ENCODE measurements at regions not wholly inside any gene's neighbourhood (a gene's known extent, or its start where the extent isn't known, plus 50 kb on each side); places are given as distances from the start of the nearest gene placed in this dataset.

DNA sequence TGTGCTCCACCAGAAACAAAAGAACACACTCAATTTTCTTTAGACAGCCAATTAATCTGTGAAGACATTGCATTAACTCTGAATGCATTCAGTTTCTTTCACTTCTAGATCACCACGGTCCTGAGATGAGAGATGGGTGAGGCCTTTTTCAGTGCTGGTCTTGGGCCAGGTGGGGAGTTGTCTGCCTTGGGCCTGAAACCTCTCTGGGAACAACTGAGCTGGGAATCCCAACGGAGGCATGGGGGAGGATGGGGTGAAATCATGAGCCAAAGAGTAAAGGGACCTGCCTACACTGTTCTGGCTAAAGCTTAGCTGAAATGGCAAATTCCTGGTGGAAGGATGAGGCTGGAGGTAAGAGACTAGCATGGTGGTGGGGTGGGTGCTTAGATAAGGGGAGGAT lies 353.5 kb upstream of the B3GAT1 start:
- H3K27ac Mint-ChIP-seq = no peak overlapping the region
- DNase-seq (ENCODE audit: low spot score) (no peak), ATAC-seq (no peak)
- H3K27me3 Mint-ChIP-seq (ENCODE audit: low read depth) = peaks cover 5% of the 10 kb centered on the region
- H3K4me3 Mint-ChIP-seq = no peak overlapping the region
- H3K36me3 Mint-ChIP-seq = peaks cover 10% of the 10 kb centered on the region
- peaks cover 19% of the 10 kb centered on the region for H3K9me3 Mint-ChIP-seq
- TF ChIP-seq, protein P1, sequence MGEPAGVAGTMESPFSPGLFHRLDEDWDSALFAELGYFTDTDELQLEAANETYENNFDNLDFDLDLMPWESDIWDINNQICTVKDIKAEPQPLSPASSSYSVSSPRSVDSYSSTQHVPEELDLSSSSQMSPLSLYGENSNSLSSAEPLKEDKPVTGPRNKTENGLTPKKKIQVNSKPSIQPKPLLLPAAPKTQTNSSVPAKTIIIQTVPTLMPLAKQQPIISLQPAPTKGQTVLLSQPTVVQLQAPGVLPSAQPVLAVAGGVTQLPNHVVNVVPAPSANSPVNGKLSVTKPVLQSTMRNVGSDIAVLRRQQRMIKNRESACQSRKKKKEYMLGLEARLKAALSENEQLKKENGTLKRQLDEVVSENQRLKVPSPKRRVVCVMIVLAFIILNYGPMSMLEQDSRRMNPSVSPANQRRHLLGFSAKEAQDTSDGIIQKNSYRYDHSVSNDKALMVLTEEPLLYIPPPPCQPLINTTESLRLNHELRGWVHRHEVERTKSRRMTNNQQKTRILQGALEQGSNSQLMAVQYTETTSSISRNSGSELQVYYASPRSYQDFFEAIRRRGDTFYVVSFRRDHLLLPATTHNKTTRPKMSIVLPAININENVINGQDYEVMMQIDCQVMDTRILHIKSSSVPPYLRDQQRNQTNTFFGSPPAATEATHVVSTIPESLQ (CRISPR knock-in tag; IDR thresholded peaks at IDR 0.05) = no peak
- TF ChIP-seq, protein P2, sequence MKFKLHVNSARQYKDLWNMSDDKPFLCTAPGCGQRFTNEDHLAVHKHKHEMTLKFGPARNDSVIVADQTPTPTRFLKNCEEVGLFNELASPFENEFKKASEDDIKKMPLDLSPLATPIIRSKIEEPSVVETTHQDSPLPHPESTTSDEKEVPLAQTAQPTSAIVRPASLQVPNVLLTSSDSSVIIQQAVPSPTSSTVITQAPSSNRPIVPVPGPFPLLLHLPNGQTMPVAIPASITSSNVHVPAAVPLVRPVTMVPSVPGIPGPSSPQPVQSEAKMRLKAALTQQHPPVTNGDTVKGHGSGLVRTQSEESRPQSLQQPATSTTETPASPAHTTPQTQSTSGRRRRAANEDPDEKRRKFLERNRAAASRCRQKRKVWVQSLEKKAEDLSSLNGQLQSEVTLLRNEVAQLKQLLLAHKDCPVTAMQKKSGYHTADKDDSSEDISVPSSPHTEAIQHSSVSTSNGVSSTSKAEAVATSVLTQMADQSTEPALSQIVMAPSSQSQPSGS (CRISPR knock-in tag; IDR thresholded peaks at IDR 0.05; ENCODE audit: borderline replicate concordance, low read depth) = no peak
- no peak for TF ChIP-seq SP1 (CRISPR knock-in tag; conservative IDR thresholded peaks at IDR 0.05)
- TF ChIP-seq, protein P3, sequence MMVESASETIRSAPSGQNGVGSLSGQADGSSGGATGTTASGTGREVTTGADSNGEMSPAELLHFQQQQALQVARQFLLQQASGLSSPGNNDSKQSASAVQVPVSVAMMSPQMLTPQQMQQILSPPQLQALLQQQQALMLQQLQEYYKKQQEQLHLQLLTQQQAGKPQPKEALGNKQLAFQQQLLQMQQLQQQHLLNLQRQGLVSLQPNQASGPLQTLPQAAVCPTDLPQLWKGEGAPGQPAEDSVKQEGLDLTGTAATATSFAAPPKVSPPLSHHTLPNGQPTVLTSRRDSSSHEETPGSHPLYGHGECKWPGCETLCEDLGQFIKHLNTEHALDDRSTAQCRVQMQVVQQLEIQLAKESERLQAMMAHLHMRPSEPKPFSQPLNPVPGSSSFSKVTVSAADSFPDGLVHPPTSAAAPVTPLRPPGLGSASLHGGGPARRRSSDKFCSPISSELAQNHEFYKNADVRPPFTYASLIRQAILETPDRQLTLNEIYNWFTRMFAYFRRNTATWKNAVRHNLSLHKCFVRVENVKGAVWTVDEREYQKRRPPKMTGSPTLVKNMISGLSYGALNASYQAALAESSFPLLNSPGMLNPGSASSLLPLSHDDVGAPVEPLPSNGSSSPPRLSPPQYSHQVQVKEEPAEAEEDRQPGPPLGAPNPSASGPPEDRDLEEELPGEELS (CRISPR knock-in tag; IDR thresholded peaks at IDR 0.05) = no peak
- no peak for TF ChIP-seq SMAD3 (CRISPR knock-in tag; IDR thresholded peaks at IDR 0.05; ENCODE audit: borderline replicate concordance)
- TF ChIP-seq GRHL2 (CRISPR knock-in tag; IDR thresholded peaks at IDR 0.05; ENCODE audit: insufficient replicate concordance, severe bottlenecking) = no peak
- no peak for TF ChIP-seq TCF7 (CRISPR knock-in tag; IDR thresholded peaks at IDR 0.05; ENCODE audit: low read depth)
- TF ChIP-seq EMX1 (CRISPR knock-in tag; IDR thresholded peaks at IDR 0.05) = no peak
- TF ChIP-seq, protein P4, sequence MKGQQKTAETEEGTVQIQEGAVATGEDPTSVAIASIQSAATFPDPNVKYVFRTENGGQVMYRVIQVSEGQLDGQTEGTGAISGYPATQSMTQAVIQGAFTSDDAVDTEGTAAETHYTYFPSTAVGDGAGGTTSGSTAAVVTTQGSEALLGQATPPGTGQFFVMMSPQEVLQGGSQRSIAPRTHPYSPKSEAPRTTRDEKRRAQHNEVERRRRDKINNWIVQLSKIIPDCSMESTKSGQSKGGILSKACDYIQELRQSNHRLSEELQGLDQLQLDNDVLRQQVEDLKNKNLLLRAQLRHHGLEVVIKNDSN (CRISPR knock-in tag; IDR thresholded peaks at IDR 0.05) = no peak
- no peak for TF ChIP-seq IRF2 (CRISPR knock-in tag; IDR thresholded peaks at IDR 0.05; ENCODE audit: borderline replicate concordance, low read depth)
- TF ChIP-seq PRRX2 (CRISPR knock-in tag; IDR thresholded peaks at IDR 0.05) = no peak
- TF ChIP-seq, protein P5, sequence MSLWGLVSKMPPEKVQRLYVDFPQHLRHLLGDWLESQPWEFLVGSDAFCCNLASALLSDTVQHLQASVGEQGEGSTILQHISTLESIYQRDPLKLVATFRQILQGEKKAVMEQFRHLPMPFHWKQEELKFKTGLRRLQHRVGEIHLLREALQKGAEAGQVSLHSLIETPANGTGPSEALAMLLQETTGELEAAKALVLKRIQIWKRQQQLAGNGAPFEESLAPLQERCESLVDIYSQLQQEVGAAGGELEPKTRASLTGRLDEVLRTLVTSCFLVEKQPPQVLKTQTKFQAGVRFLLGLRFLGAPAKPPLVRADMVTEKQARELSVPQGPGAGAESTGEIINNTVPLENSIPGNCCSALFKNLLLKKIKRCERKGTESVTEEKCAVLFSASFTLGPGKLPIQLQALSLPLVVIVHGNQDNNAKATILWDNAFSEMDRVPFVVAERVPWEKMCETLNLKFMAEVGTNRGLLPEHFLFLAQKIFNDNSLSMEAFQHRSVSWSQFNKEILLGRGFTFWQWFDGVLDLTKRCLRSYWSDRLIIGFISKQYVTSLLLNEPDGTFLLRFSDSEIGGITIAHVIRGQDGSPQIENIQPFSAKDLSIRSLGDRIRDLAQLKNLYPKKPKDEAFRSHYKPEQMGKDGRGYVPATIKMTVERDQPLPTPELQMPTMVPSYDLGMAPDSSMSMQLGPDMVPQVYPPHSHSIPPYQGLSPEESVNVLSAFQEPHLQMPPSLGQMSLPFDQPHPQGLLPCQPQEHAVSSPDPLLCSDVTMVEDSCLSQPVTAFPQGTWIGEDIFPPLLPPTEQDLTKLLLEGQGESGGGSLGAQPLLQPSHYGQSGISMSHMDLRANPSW (CRISPR knock-in tag; conservative IDR thresholded peaks at IDR 0.05; ENCODE audit: low read depth) = no peak
- CTCF ChIA-PET = interaction anchor here (1.6 kb wide), 1 partner anchor 54 kb away, joined by 4 read pairs; no protein-coding TSS in a partner anchor
- POLR2A ChIA-PET = no interaction called here
- H3K4me1 Mint-ChIP-seq = peaks cover 4% of the 10 kb centered on the region; the same call in 1 of the 2 replicates

DNA sequence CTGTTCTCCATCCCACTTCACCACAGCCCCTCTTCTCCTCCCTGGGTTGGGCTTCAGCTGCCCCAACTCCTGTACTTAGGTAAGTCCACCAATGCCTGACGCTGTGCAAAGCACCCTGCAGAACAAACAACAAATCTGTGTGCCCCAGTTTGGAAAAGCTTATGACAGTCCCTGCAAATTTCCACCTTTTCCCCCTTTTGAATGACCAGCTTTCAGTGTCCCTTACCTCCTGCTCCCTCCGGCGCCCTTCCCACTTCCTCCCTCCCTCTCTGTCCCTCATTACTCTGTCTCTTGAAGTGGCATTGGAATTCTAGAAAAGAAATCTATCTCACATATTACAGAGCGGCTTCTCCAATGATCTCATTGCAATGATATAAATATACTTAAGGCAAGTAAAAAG lies 352.9 kb upstream of the B3GAT1 start:
- POLR2A ChIA-PET = no interaction called here
- TF ChIP-seq JUN (CRISPR knock-in tag; IDR thresholded peaks at IDR 0.05) = no peak
- no peak for TF ChIP-seq ATF1 (CRISPR knock-in tag; IDR thresholded peaks at IDR 0.05)
- TF ChIP-seq, protein P6, sequence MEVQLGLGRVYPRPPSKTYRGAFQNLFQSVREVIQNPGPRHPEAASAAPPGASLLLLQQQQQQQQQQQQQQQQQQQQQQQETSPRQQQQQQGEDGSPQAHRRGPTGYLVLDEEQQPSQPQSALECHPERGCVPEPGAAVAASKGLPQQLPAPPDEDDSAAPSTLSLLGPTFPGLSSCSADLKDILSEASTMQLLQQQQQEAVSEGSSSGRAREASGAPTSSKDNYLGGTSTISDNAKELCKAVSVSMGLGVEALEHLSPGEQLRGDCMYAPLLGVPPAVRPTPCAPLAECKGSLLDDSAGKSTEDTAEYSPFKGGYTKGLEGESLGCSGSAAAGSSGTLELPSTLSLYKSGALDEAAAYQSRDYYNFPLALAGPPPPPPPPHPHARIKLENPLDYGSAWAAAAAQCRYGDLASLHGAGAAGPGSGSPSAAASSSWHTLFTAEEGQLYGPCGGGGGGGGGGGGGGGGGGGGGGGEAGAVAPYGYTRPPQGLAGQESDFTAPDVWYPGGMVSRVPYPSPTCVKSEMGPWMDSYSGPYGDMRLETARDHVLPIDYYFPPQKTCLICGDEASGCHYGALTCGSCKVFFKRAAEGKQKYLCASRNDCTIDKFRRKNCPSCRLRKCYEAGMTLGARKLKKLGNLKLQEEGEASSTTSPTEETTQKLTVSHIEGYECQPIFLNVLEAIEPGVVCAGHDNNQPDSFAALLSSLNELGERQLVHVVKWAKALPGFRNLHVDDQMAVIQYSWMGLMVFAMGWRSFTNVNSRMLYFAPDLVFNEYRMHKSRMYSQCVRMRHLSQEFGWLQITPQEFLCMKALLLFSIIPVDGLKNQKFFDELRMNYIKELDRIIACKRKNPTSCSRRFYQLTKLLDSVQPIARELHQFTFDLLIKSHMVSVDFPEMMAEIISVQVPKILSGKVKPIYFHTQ (CRISPR knock-in tag; IDR thresholded peaks at IDR 0.05) = no peak
- TF ChIP-seq NFATC4 (CRISPR knock-in tag; IDR thresholded peaks at IDR 0.05) = no peak
- TF ChIP-seq IRF2 (CRISPR knock-in tag; IDR thresholded peaks at IDR 0.05; ENCODE audit: borderline replicate concordance, low read depth) = no peak
- TF ChIP-seq ZBTB21 (CRISPR knock-in tag; IDR thresholded peaks at IDR 0.05; ENCODE audit: borderline replicate concordance) = no peak
- no peak for TF ChIP-seq NR2C2 (CRISPR knock-in tag; IDR thresholded peaks at IDR 0.05)
- TF ChIP-seq, protein P7, sequence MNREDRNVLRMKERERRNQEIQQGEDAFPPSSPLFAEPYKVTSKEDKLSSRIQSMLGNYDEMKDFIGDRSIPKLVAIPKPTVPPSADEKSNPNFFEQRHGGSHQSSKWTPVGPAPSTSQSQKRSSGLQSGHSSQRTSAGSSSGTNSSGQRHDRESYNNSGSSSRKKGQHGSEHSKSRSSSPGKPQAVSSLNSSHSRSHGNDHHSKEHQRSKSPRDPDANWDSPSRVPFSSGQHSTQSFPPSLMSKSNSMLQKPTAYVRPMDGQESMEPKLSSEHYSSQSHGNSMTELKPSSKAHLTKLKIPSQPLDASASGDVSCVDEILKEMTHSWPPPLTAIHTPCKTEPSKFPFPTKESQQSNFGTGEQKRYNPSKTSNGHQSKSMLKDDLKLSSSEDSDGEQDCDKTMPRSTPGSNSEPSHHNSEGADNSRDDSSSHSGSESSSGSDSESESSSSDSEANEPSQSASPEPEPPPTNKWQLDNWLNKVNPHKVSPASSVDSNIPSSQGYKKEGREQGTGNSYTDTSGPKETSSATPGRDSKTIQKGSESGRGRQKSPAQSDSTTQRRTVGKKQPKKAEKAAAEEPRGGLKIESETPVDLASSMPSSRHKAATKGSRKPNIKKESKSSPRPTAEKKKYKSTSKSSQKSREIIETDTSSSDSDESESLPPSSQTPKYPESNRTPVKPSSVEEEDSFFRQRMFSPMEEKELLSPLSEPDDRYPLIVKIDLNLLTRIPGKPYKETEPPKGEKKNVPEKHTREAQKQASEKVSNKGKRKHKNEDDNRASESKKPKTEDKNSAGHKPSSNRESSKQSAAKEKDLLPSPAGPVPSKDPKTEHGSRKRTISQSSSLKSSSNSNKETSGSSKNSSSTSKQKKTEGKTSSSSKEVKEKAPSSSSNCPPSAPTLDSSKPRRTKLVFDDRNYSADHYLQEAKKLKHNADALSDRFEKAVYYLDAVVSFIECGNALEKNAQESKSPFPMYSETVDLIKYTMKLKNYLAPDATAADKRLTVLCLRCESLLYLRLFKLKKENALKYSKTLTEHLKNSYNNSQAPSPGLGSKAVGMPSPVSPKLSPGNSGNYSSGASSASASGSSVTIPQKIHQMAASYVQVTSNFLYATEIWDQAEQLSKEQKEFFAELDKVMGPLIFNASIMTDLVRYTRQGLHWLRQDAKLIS (CRISPR knock-in tag; IDR thresholded peaks at IDR 0.05; ENCODE audit: borderline replicate concordance) = no peak

More for the DNA sequence above, 352.9 kb upstream of the B3GAT1 start:
- Mint-ChIP-seq H3K27me3 (ENCODE audit: low read depth) (peaks cover 5% of the 10 kb centered on the region), H3K36me3 (peaks cover 10% of the 10 kb centered on the region), H3K4me1 (peaks cover 4% of the 10 kb centered on the region; the same call in 1 of the 2 replicates), H3K4me3 (no peak overlapping the region), H3K27ac (no peak overlapping the region), H3K9me3 (peaks cover 19% of the 10 kb centered on the region)
- ATAC-seq (no peak), DNase-seq (ENCODE audit: low spot score) (no peak)
- CTCF ChIA-PET = interaction anchor here (1.6 kb wide), 1 partner anchor 54 kb away, joined by 4 read pairs; no protein-coding TSS in a partner anchor

All from WTC11 (cell line).